DOHH2 (cell line): ENCODE measurements at regions not wholly inside any gene's neighbourhood (a gene's known extent, or its start where the extent isn't known, plus 50 kb on each side); places are given as distances from the start of the nearest gene placed in this dataset.

Experiments used
- EZH2phosphoT487 ChIP-seq: fragments of 200-600 bp; sonication (generic); IDR thresholded peaks from 2 replicates; pipeline ENCODE4 v1.6.1; 2017; ENCODE audit warnings: borderline replicate concordance, mild to moderate bottlenecking, antibody characterized with exemption, low read length, moderate library complexity, mixed read lengths
- TF ChIP-seq, protein P1 (sequence below): fragments of 200-600 bp; sonication (generic); IDR thresholded peaks from one replicate; pipeline ENCODE4 v1.5.1; 2014; ENCODE audit warnings: antibody characterized with exemption, mild to moderate bottlenecking, low read depth, low read length; ENCODE audit not compliant: poor library complexity, severe bottlenecking

DNA sequence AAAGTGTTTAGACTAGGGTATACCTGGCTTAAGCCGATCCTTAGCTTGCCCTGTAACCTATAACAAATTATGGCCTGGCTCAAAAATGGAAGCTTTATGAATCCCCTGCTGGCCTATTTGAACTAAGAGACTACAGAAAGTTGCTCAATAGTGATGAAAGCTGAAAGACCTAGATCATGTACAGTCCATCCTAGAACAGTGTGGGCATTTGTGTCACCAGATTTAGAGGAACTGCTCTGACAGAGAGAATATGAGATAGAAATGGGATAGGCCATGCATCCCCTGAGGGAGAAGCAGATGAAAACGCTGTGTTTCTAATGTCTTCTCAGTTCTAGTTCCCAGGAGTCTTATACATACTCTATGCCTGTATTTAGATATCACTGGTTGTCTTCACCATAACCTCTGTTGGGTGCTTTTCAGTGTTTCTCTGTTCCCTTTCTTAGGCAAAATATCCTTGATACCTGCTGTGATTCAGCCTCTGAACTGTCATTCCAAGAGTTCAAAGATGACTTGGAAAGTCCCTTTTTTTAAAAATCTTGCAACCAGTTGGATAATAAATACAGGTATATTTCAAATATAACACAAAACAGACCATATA is 246.9 kb upstream of the SLC39A10 start:
- TF ChIP-seq, protein P1, sequence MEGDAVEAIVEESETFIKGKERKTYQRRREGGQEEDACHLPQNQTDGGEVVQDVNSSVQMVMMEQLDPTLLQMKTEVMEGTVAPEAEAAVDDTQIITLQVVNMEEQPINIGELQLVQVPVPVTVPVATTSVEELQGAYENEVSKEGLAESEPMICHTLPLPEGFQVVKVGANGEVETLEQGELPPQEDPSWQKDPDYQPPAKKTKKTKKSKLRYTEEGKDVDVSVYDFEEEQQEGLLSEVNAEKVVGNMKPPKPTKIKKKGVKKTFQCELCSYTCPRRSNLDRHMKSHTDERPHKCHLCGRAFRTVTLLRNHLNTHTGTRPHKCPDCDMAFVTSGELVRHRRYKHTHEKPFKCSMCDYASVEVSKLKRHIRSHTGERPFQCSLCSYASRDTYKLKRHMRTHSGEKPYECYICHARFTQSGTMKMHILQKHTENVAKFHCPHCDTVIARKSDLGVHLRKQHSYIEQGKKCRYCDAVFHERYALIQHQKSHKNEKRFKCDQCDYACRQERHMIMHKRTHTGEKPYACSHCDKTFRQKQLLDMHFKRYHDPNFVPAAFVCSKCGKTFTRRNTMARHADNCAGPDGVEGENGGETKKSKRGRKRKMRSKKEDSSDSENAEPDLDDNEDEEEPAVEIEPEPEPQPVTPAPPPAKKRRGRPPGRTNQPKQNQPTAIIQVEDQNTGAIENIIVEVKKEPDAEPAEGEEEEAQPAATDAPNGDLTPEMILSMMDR, result no peak
- no peak for TF ChIP-seq EZH2phosphoT487
